HEK293 (cell line): ENCODE measurements at regions not wholly inside any gene's neighbourhood (a gene's known extent, or its start where the extent isn't known, plus 50 kb on each side); places are given as distances from the start of the nearest gene placed in this dataset.

Experiments used
- CTCF ChIA-PET: fragments of 350-600 bp; formaldehyde crosslinking; extraction: SDS; loops from one replicate; lab custom pipeline; 2021; ENCODE audit warnings: antibody characterized with exemption; lab: Yijun Ruan, JAX
- POLR2A ChIA-PET: fragments of 300-600 bp; formaldehyde crosslinking; extraction: SDS; loops from one replicate; lab custom pipeline; 2020; ENCODE audit warnings: antibody characterized with exemption, inconsistent platforms; lab: Yijun Ruan, JAX
- H3K27ac ChIP-seq: fragments of 200-500 bp; sonication (Bioruptor generic); 2 replicates; pipeline ENCODE4 v1.5.1; 2014; ENCODE audit warnings: low read depth, low read length, control low read depth, inconsistent platforms; ENCODE audit errors: extremely low read depth
- H3K36me3 ChIP-seq, 2 experiments: fragments of 200-500 bp in 1 of 2; sonication (Bioruptor generic) in 1 of 2; 1 replicate in 1 of 2; 2 replicates in 1 of 2; pipeline ENCODE4 v1.5.1; 2014 to 2017; ENCODE audit warnings: inconsistent platforms in 2 of 2, low read length in 2 of 2; ENCODE audit not compliant: control insufficient read depth in 2 of 2, insufficient read depth in 1 of 2
- H3K4me1 ChIP-seq: fragments of 200-500 bp; sonication (Bioruptor generic); 2 replicates; pipeline ENCODE4 v1.5.1; 2014; ENCODE audit warnings: mild to moderate bottlenecking, low read length, inconsistent platforms; ENCODE audit not compliant: control insufficient read depth, insufficient read depth
- H3K4me3 ChIP-seq: 2 replicates; pipeline ENCODE4 v1.5.1; 2011; ENCODE audit warnings: low read depth, mild to moderate bottlenecking, control low read depth, low read length, moderate library complexity
- H3K9me3 ChIP-seq: fragments of 200-500 bp; sonication (Bioruptor generic); 2 replicates; pipeline ENCODE4 v1.5.1; 2014; ENCODE audit warnings: low read depth, low read length, inconsistent platforms; ENCODE audit not compliant: control insufficient read depth, insufficient read depth
- GLIS2 ChIP-seq: fragments of 450-650 bp; formaldehyde crosslinking; IDR thresholded peaks from 2 replicates; pipeline ENCODE4 v1.5.1; 2016; ENCODE audit warnings: missing biosample characterization, missing genetic modification characterization
- IKZF3 ChIP-seq: fragments of 450-650 bp; IDR thresholded peaks from 2 replicates; pipeline ENCODE4 v1.5.0; 2018; ENCODE audit warnings: missing biosample characterization, mild to moderate bottlenecking, missing genetic modification characterization, moderate library complexity
- KLF1 ChIP-seq: fragments of 450-650 bp; formaldehyde crosslinking; IDR thresholded peaks from 2 replicates; pipeline ENCODE4 v1.5.1; 2016; ENCODE audit warnings: missing biosample characterization, missing genetic modification characterization
- MYNN ChIP-seq: fragments of 450-650 bp; formaldehyde crosslinking; IDR thresholded peaks from 2 replicates; pipeline ENCODE4 v1.5.1; 2016; ENCODE audit warnings: missing biosample characterization, missing genetic modification characterization, borderline replicate concordance
- ZBTB17 ChIP-seq: fragments of 450-650 bp; formaldehyde crosslinking; IDR thresholded peaks from 2 replicates; pipeline ENCODE4 v1.5.1; 2016; ENCODE audit warnings: missing biosample characterization, missing genetic modification characterization
- ZBTB20 ChIP-seq: fragments of 450-650 bp; formaldehyde crosslinking; IDR thresholded peaks from 2 replicates; pipeline ENCODE4 v1.5.1; 2016; ENCODE audit warnings: missing biosample characterization, missing genetic modification characterization
- ZBTB8A ChIP-seq: fragments of 450-650 bp; formaldehyde crosslinking; IDR thresholded peaks from 2 replicates; pipeline ENCODE4 v1.5.1; 2016; ENCODE audit warnings: missing biosample characterization, missing genetic modification characterization
- ZNF121 ChIP-seq: fragments of 450-650 bp; formaldehyde crosslinking; IDR thresholded peaks from 2 replicates; pipeline ENCODE4 v1.5.1; 2016; ENCODE audit warnings: missing biosample characterization, missing genetic modification characterization
- ZNF324 ChIP-seq: fragments of 450-650 bp; formaldehyde crosslinking; IDR thresholded peaks from 2 replicates; pipeline ENCODE4 v1.5.1; 2016; ENCODE audit warnings: missing biosample characterization, missing genetic modification characterization
- ZNF37A ChIP-seq: fragments of 450-650 bp; IDR thresholded peaks from 2 replicates; pipeline ENCODE4 v1.5.1; 2018; ENCODE audit warnings: missing biosample characterization, missing genetic modification characterization
- ZNF426 ChIP-seq: fragments of 450-650 bp; formaldehyde crosslinking; IDR thresholded peaks from 2 replicates; pipeline ENCODE4 v1.5.1; 2017; ENCODE audit warnings: missing biosample characterization, missing genetic modification characterization, mild to moderate bottlenecking, inconsistent platforms, moderate library complexity
- ZNF510 ChIP-seq: fragments of 450-650 bp; formaldehyde crosslinking; IDR thresholded peaks from 2 replicates; pipeline ENCODE4 v1.5.1; 2018; ENCODE audit warnings: mild to moderate bottlenecking, missing genetic modification characterization, missing biosample characterization; ENCODE audit not compliant: insufficient replicate concordance
- ZNF514 ChIP-seq: fragments of 450-650 bp; formaldehyde crosslinking; IDR thresholded peaks from 2 replicates; pipeline ENCODE4 v1.5.1; 2016; ENCODE audit warnings: missing biosample characterization, missing genetic modification characterization
- ZNF530 ChIP-seq: fragments of 450-650 bp; formaldehyde crosslinking; IDR thresholded peaks from 2 replicates; pipeline ENCODE4 v1.5.1; 2016; ENCODE audit warnings: low read depth, missing biosample characterization, missing genetic modification characterization
- ZNF626 ChIP-seq: fragments of 450-650 bp; sonication (Bioruptor Pico); formaldehyde crosslinking; IDR thresholded peaks from 2 replicates; pipeline ENCODE4 v1.5.1; 2018; ENCODE audit warnings: missing biosample characterization, missing genetic modification characterization, inconsistent platforms
- ZNF664 ChIP-seq: fragments of 450-650 bp; formaldehyde crosslinking; IDR thresholded peaks from 2 replicates; pipeline ENCODE4 v1.5.1; 2016; ENCODE audit warnings: missing biosample characterization, missing genetic modification characterization
- ZNF776 ChIP-seq: fragments of 450-650 bp; formaldehyde crosslinking; IDR thresholded peaks from 2 replicates; pipeline ENCODE4 v1.5.0; 2017; ENCODE audit warnings: missing biosample characterization, missing genetic modification characterization, borderline replicate concordance
- ZNF777 ChIP-seq: fragments of 450-650 bp; formaldehyde crosslinking; IDR thresholded peaks from 2 replicates; pipeline ENCODE4 v1.5.1; 2017; ENCODE audit warnings: missing biosample characterization, missing genetic modification characterization, borderline replicate concordance
- TF ChIP-seq, protein P1 (sequence below): fragments of 450-650 bp; formaldehyde crosslinking; IDR thresholded peaks from 2 replicates; pipeline ENCODE4 v1.5.1; 2017; ENCODE audit warnings: missing biosample characterization, missing genetic modification characterization
- TF ChIP-seq, protein P2 (sequence below): fragments of 450-650 bp; formaldehyde crosslinking; conservative IDR thresholded peaks from 2 replicates; pipeline ENCODE4 v1.5.1; 2016; ENCODE audit warnings: low read depth, missing biosample characterization, missing genetic modification characterization
- TF ChIP-seq, protein P3 (sequence below): fragments of 450-650 bp; IDR thresholded peaks from 2 replicates; pipeline ENCODE4 v1.5.1; 2018; ENCODE audit warnings: missing biosample characterization, missing genetic modification characterization

GRCh38 chr11:122353561-122353960 is 237.5 kb upstream of the BLID start:
- no peaks in the 10 kb centered on the region for H3K9me3 ChIP-seq
- H3K36me3 ChIP-seq, result no peaks in the 10 kb centered on the region
- no peak for TF ChIP-seq ZNF121
- TF ChIP-seq ZNF510 (tag by site-specific recombination), result no peak
- TF ChIP-seq IKZF3 (tag by site-specific recombination), result no peak
- no peak for TF ChIP-seq ZNF514 (tag by site-specific recombination)
- no peaks in the 10 kb centered on the region for H3K4me1 ChIP-seq
- ChIA-PET CTCF (no interaction called here), POLR2A (no interaction called here)
- H3K27ac ChIP-seq, result no peak overlapping the region
- no peak overlapping the region for H3K4me3 ChIP-seq

- ChIA-PET POLR2A (no interaction called here), CTCF (interaction anchor here (0.7 kb wide), 1 partner anchor 9 kb away, joined by 3 read pairs; no protein-coding TSS in a partner anchor)
- TF ChIP-seq ZNF324 (no peak), ZBTB8A (tag by site-specific recombination) (no peak), ZNF776 (no peak), ZNF777 (tag by site-specific recombination) (no peak), MYNN (no peak), ZNF37A (tag by site-specific recombination) (no peak), ZNF664 (no peak), ZNF426 (tag by site-specific recombination) (no peak), ZNF626 (tag by site-specific recombination) (no peak), ZBTB20 (tag by site-specific recombination) (no peak), KLF1 (tag by site-specific recombination) (no peak), GLIS2 (tag by site-specific recombination) (no peak), ZBTB17 (no peak), ZNF530 (no peak)
- TF ChIP-seq, protein P1, sequence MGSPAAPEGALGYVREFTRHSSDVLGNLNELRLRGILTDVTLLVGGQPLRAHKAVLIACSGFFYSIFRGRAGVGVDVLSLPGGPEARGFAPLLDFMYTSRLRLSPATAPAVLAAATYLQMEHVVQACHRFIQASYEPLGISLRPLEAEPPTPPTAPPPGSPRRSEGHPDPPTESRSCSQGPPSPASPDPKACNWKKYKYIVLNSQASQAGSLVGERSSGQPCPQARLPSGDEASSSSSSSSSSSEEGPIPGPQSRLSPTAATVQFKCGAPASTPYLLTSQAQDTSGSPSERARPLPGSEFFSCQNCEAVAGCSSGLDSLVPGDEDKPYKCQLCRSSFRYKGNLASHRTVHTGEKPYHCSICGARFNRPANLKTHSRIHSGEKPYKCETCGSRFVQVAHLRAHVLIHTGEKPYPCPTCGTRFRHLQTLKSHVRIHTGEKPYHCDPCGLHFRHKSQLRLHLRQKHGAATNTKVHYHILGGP, result no peak
- TF ChIP-seq, protein P2, sequence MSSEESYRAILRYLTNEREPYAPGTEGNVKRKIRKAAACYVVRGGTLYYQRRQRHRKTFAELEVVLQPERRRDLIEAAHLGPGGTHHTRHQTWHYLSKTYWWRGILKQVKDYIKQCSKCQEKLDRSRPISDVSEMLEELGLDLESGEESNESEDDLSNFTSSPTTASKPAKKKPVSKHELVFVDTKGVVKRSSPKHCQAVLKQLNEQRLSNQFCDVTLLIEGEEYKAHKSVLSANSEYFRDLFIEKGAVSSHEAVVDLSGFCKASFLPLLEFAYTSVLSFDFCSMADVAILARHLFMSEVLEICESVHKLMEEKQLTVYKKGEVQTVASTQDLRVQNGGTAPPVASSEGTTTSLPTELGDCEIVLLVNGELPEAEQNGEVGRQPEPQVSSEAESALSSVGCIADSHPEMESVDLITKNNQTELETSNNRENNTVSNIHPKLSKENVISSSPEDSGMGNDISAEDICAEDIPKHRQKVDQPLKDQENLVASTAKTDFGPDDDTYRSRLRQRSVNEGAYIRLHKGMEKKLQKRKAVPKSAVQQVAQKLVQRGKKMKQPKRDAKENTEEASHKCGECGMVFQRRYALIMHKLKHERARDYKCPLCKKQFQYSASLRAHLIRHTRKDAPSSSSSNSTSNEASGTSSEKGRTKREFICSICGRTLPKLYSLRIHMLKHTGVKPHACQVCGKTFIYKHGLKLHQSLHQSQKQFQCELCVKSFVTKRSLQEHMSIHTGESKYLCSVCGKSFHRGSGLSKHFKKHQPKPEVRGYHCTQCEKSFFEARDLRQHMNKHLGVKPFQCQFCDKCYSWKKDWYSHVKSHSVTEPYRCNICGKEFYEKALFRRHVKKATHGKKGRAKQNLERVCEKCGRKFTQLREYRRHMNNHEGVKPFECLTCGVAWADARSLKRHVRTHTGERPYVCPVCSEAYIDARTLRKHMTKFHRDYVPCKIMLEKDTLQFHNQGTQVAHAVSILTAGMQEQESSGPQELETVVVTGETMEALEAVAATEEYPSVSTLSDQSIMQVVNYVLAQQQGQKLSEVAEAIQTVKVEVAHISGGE, result no peak
- TF ChIP-seq, protein P3, sequence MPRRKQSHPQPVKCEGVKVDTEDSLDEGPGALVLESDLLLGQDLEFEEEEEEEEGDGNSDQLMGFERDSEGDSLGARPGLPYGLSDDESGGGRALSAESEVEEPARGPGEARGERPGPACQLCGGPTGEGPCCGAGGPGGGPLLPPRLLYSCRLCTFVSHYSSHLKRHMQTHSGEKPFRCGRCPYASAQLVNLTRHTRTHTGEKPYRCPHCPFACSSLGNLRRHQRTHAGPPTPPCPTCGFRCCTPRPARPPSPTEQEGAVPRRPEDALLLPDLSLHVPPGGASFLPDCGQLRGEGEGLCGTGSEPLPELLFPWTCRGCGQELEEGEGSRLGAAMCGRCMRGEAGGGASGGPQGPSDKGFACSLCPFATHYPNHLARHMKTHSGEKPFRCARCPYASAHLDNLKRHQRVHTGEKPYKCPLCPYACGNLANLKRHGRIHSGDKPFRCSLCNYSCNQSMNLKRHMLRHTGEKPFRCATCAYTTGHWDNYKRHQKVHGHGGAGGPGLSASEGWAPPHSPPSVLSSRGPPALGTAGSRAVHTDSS, result no peak
Observed at GRCh38 chr11:122348659-122349409, 232.8 kb upstream of the BLID start.

More at GRCh38 chr11:122348659-122349409, 232.8 kb upstream of the BLID start:
- no peak overlapping the region for H3K27ac ChIP-seq
- no peaks in the 10 kb centered on the region for H3K9me3 ChIP-seq
- no peaks in the 10 kb centered on the region for H3K36me3 ChIP-seq
- H3K4me1 ChIP-seq, result no peaks in the 10 kb centered on the region
- H3K4me3 ChIP-seq, result no peak overlapping the region
